HL-60 (cell line): ENCODE measurements at regions not wholly inside any gene's neighbourhood (a gene's known extent, or its start where the extent isn't known, plus 50 kb on each side); places are given as distances from the start of the nearest gene placed in this dataset.

Source experiments
- DNase-seq, 2 experiments: peaks; one replicate each; pipeline ENCODE4 v3.0.0-alpha.2; 2010 to 2020; ENCODE audit warnings: low read depth in 1 of 2, low spot score in 1 of 2
- H3K27ac ChIP-seq: fragments of 250-450 bp; sonication (Bioruptor Pico); replicated peaks from 2 replicates; pipeline ENCODE4 v1.5.1; 2020; ENCODE audit warnings: mild to moderate bottlenecking, moderate library complexity
- H3K27me3 ChIP-seq: fragments of 250-450 bp; sonication (Bioruptor Pico); 2 replicates; pipeline ENCODE4 v1.5.1; 2021; ENCODE audit warnings: mild to moderate bottlenecking, moderate library complexity; ENCODE audit not compliant: insufficient read depth, poor library complexity, severe bottlenecking
- H3K4me3 ChIP-seq: replicated peaks from 2 replicates; pipeline ENCODE4 v1.5.1; 2011; ENCODE audit warnings: mild to moderate bottlenecking, control low read depth, low read length; ENCODE audit not compliant: insufficient read depth
- GABPA ChIP-seq: IDR thresholded peaks from 2 replicates; pipeline ENCODE4 v1.6.1; 2012; ENCODE audit warnings: low read depth
- POLR2AphosphoS5 ChIP-seq: IDR thresholded peaks from 2 replicates; pipeline ENCODE4 v1.6.1; 2012; ENCODE audit warnings: low read depth
- SPI1 ChIP-seq: IDR thresholded peaks from 2 replicates; pipeline ENCODE4 v1.6.1; 2012; ENCODE audit warnings: low read depth, mild to moderate bottlenecking, borderline replicate concordance
- microRNA-seq: library from miRNA; unstranded; fragments of <30 nt; microRNA quantifications from one replicate; pipeline ENCODE4, GENCODE V29; 2018
- TF ChIP-seq, protein P1 (sequence below): IDR thresholded peaks from one replicate; pipeline ENCODE4 v1.5.1; 2011; ENCODE audit warnings: low read length, control low read depth, inconsistent platforms; ENCODE audit not compliant: insufficient read depth
- TF ChIP-seq, protein P2 (sequence below): IDR thresholded peaks from 2 replicates; pipeline ENCODE4 v1.6.1; 2012; ENCODE audit warnings: low read depth; ENCODE audit not compliant: insufficient replicate concordance

DNA sequence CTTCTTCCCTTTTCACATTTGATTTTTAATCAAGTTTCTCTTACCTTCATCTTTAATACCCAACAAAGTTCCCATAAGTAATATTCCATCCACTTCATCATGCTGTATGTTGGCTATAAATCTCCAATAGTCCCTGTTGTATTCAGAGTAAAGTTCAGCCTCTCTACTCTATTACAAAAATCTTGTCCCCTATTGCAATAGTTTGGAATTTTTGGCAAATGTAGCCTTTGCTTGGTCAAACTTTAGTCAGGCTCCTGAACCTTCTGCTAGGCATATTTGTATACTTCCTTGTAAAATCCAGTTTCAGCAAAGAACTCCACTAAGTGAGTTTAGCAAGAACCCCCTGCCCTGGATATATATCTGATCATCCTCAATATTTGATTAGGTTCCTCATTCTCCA, 54.0 kb upstream of the PACRGL start:
- TF ChIP-seq POLR2AphosphoS5 (no peak), SPI1 (no peak), GABPA (no peak)
- TF ChIP-seq, protein P1, sequence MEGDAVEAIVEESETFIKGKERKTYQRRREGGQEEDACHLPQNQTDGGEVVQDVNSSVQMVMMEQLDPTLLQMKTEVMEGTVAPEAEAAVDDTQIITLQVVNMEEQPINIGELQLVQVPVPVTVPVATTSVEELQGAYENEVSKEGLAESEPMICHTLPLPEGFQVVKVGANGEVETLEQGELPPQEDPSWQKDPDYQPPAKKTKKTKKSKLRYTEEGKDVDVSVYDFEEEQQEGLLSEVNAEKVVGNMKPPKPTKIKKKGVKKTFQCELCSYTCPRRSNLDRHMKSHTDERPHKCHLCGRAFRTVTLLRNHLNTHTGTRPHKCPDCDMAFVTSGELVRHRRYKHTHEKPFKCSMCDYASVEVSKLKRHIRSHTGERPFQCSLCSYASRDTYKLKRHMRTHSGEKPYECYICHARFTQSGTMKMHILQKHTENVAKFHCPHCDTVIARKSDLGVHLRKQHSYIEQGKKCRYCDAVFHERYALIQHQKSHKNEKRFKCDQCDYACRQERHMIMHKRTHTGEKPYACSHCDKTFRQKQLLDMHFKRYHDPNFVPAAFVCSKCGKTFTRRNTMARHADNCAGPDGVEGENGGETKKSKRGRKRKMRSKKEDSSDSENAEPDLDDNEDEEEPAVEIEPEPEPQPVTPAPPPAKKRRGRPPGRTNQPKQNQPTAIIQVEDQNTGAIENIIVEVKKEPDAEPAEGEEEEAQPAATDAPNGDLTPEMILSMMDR, result no peak
- TF ChIP-seq, protein P2, sequence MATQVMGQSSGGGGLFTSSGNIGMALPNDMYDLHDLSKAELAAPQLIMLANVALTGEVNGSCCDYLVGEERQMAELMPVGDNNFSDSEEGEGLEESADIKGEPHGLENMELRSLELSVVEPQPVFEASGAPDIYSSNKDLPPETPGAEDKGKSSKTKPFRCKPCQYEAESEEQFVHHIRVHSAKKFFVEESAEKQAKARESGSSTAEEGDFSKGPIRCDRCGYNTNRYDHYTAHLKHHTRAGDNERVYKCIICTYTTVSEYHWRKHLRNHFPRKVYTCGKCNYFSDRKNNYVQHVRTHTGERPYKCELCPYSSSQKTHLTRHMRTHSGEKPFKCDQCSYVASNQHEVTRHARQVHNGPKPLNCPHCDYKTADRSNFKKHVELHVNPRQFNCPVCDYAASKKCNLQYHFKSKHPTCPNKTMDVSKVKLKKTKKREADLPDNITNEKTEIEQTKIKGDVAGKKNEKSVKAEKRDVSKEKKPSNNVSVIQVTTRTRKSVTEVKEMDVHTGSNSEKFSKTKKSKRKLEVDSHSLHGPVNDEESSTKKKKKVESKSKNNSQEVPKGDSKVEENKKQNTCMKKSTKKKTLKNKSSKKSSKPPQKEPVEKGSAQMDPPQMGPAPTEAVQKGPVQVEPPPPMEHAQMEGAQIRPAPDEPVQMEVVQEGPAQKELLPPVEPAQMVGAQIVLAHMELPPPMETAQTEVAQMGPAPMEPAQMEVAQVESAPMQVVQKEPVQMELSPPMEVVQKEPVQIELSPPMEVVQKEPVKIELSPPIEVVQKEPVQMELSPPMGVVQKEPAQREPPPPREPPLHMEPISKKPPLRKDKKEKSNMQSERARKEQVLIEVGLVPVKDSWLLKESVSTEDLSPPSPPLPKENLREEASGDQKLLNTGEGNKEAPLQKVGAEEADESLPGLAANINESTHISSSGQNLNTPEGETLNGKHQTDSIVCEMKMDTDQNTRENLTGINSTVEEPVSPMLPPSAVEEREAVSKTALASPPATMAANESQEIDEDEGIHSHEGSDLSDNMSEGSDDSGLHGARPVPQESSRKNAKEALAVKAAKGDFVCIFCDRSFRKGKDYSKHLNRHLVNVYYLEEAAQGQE, result no peak
- no peak for DNase-seq
- Histone ChIP-seq H3K27ac (no peak overlapping the region), H3K4me3 (no peak overlapping the region), H3K27me3 (peaks cover 3% of the 10 kb centered on the region)

Small RNA genes in the stretch of these regions (microRNA-seq; reads per million reads assigned to microRNA genes)
- gene MIR218-1, result 50.4 reads per million, percentile 61 among the genes with 10 or more reads in this experiment
